Hepatocyte (in vitro differentiated cells): ENCODE measurements at regions not wholly inside any gene's neighbourhood (a gene's known extent, or its start where the extent isn't known, plus 50 kb on each side); places are given as distances from the start of the nearest gene placed in this dataset.

ENCODE experiments used
- DNase-seq: peaks from one replicate; pipeline ENCODE4 v3.0.0-alpha.2; 2016; ENCODE audit warnings: low spot score
- H2AFZ ChIP-seq: fragments of 200-600 bp; sonication (generic); 2 replicates; pipeline ENCODE4 v1.6.0; 2016; ENCODE audit warnings: antibody characterized with exemption, mild to moderate bottlenecking
- H3K27ac ChIP-seq: fragments of 200-600 bp; sonication (generic); 2 replicates; pipeline ENCODE4 v1.5.1; 2016; ENCODE audit warnings: mild to moderate bottlenecking
- H3K27me3 ChIP-seq: fragments of 200-600 bp; sonication (generic); 2 replicates; pipeline ENCODE4 v1.6.1; 2016
- H3K36me3 ChIP-seq: fragments of 200-600 bp; sonication (generic); replicated peaks from 2 replicates; pipeline ENCODE4 v1.5.1; 2016; ENCODE audit warnings: low read depth; ENCODE audit not compliant: insufficient read depth
- H3K4me1 ChIP-seq: fragments of 200-600 bp; sonication (generic); 2 replicates; pipeline ENCODE4 v1.5.1; 2016; ENCODE audit warnings: mild to moderate bottlenecking, moderate library complexity; ENCODE audit not compliant: insufficient read depth
- H3K4me2 ChIP-seq: fragments of 200-600 bp; sonication (generic); 2 replicates; pipeline ENCODE4 v1.6.0; 2016
- H3K4me3 ChIP-seq: fragments of 200-600 bp; sonication (generic); 2 replicates; pipeline ENCODE4 v1.5.1; 2016; ENCODE audit warnings: mild to moderate bottlenecking
- H3K79me2 ChIP-seq: fragments of 200-600 bp; sonication (generic); 2 replicates; pipeline ENCODE4 v1.6.0; 2017; ENCODE audit warnings: mild to moderate bottlenecking
- H3K9me2 ChIP-seq: fragments of 200-600 bp; sonication (generic); replicated peaks from 2 replicates; pipeline ENCODE4 v1.6.0; 2017; ENCODE audit warnings: mild to moderate bottlenecking; ENCODE audit not compliant: insufficient read depth
- H3K9me3 ChIP-seq: fragments of 200-600 bp; sonication (generic); 2 replicates; pipeline ENCODE4 v1.5.1; 2016; ENCODE audit warnings: low read depth, mild to moderate bottlenecking
- H4K20me1 ChIP-seq: fragments of 200-600 bp; sonication (generic); 2 replicates; pipeline ENCODE4 v1.6.0; 2016; ENCODE audit warnings: mild to moderate bottlenecking; ENCODE audit not compliant: insufficient read depth, poor library complexity, severe bottlenecking
- CTCF ChIP-seq: fragments of 200-600 bp; sonication (generic); IDR thresholded peaks from 2 replicates; pipeline ENCODE4 v1.5.1; 2016; ENCODE audit warnings: antibody characterized with exemption, mild to moderate bottlenecking; ENCODE audit not compliant: poor library complexity
- EZH2 ChIP-seq: fragments of 200-600 bp; sonication (generic); IDR thresholded peaks from 2 replicates; pipeline ENCODE4 v1.6.1; 2016; ENCODE audit warnings: antibody characterized with exemption, mild to moderate bottlenecking, borderline replicate concordance
- EZH2phosphoT487 ChIP-seq: fragments of 200-600 bp; sonication (generic); IDR thresholded peaks from one replicate; pipeline ENCODE4 v1.6.1; 2018; ENCODE audit warnings: antibody characterized with exemption, mild to moderate bottlenecking, low read depth, moderate library complexity; ENCODE audit not compliant: unreplicated experiment, severe bottlenecking
- WGBS: methylation state at CpG from one replicate; pipeline ENCODE4 v1.1.6; 2016; ENCODE audit warnings: low lambda C conversion rate; ENCODE audit errors: missing lambda C conversion rate; 5-methylcytosine and 5-hydroxymethylcytosine counted together

- Histone ChIP-seq H3K27me3 (no peaks in the 10 kb centered on the region), H3K36me3 (no peaks in the 10 kb centered on the region), H3K4me3 (no peak overlapping the region), H4K20me1 (no peaks in the 10 kb centered on the region), H2AFZ (no peak overlapping the region), H3K27ac (no peak overlapping the region), H3K4me2 (no peak overlapping the region), H3K79me2 (no peaks in the 10 kb centered on the region), H3K9me2 (no peaks in the 10 kb centered on the region), H3K9me3 (no peaks in the 10 kb centered on the region), H3K4me1 (no peaks in the 10 kb centered on the region)
- WGBS: 65% methylated on average over 1 of the region's 1 CpG
- no peak for DNase-seq
- TF ChIP-seq CTCF: no peak
- no peak for TF ChIP-seq EZH2
- no peak for TF ChIP-seq EZH2phosphoT487
Observed at GRCh38 chr2:188151670-188152069, 140.0 kb upstream of the GULP1 start.

GRCh38 chr2:188158337-188159100 is 133.2 kb upstream of the GULP1 start:
- no peak for DNase-seq

GRCh38 chr2:188159484-188159883 is 132.2 kb upstream of the GULP1 start:
- Histone ChIP-seq H3K4me2 (no peak overlapping the region), H3K9me3 (no peaks in the 10 kb centered on the region), H3K4me1 (no peaks in the 10 kb centered on the region), H3K9me2 (no peaks in the 10 kb centered on the region), H3K36me3 (no peaks in the 10 kb centered on the region), H3K79me2 (no peaks in the 10 kb centered on the region), H2AFZ (no peak overlapping the region), H3K27me3 (no peaks in the 10 kb centered on the region), H3K27ac (no peak overlapping the region), H3K4me3 (no peak overlapping the region), H4K20me1 (no peaks in the 10 kb centered on the region)
- 94% methylated on average over 2 of the region's 2 CpGs for WGBS
- DNase-seq: no peak
- no peak for TF ChIP-seq EZH2phosphoT487

More at GRCh38 chr2:188158337-188159100, 133.2 kb upstream of the GULP1 start:
- H3K79me2 ChIP-seq: no peaks in the 10 kb centered on the region
- H3K36me3 ChIP-seq: no peaks in the 10 kb centered on the region
- H3K4me3 ChIP-seq: no peak overlapping the region
- 83% methylated on average over 9 of the region's 9 CpGs for WGBS
- H3K27me3 ChIP-seq: no peaks in the 10 kb centered on the region
- H3K9me2 ChIP-seq: no peaks in the 10 kb centered on the region
- H3K9me3 ChIP-seq: no peaks in the 10 kb centered on the region
- H3K4me1 ChIP-seq: no peaks in the 10 kb centered on the region
- TF ChIP-seq CTCF (no peak), EZH2 (no peak), EZH2phosphoT487 (no peak)
- no peak overlapping the region for H3K27ac ChIP-seq
- no peak overlapping the region for H3K4me2 ChIP-seq
- H4K20me1 ChIP-seq: no peaks in the 10 kb centered on the region
- H2AFZ ChIP-seq: no peak overlapping the region

- 63% methylated on average over 4 of the region's 4 CpGs for WGBS
- no peak overlapping the region for H3K4me2 ChIP-seq
Observed at GRCh38 chr2:188170356-188170755, 121.3 kb upstream of the GULP1 start.

More at GRCh38 chr2:188170356-188170755, 121.3 kb upstream of the GULP1 start:
- Histone ChIP-seq H3K36me3 (no peaks in the 10 kb centered on the region), H3K4me1 (no peaks in the 10 kb centered on the region), H3K79me2 (no peaks in the 10 kb centered on the region), H3K9me3 (no peaks in the 10 kb centered on the region), H3K27me3 (no peaks in the 10 kb centered on the region), H3K4me3 (no peak overlapping the region), H3K27ac (no peak overlapping the region), H4K20me1 (no peaks in the 10 kb centered on the region), H3K9me2 (no peaks in the 10 kb centered on the region), H2AFZ (no peak overlapping the region)
- TF ChIP-seq EZH2: no peak
- TF ChIP-seq EZH2phosphoT487: no peak
- no peak for TF ChIP-seq CTCF
- no peak for DNase-seq
